ENCODE measurements at regions not wholly inside any gene's neighbourhood (a gene's known extent, or its start where the extent isn't known, plus 50 kb on each side); places are given as distances from the start of the nearest gene placed in this dataset.

DNA sequence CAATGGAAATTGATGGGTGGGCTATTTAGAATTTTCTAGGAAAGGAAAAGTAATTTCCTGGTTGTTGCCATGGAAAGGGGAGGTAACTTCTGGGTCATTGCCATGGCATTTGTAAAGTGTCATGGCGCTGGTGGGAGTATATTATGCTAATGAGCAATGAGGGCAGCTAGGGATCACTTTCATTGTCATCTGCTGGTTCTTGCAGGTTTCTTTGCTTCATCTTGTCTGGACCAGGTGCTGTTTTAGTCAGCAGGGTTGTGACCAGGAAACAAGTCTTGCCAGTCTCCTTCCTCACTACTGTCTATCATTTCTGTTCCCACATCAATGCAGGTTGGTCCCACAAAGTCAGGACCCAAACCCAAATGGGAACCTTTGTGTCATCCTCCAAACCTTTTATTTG lies 237.6 kb upstream of the C11orf87 start:
- POLR2A ChIA-PET = no interaction called here
- Histone ChIP-seq H3K79me2 (ENCODE audit: insufficient read depth, low read length) (no peaks in the 10 kb centered on the region), H3K4me2 (ENCODE audit: low read length) (no peak overlapping the region), H3K9me3 (ENCODE audit: control insufficient read depth in 1 of 2, insufficient read depth in 1 of 2, low read depth in 1 of 2, low read length in 2 of 2) (no peaks in the 10 kb centered on the region), H3K27me3 (ENCODE audit: insufficient read depth, low read length) (no peaks in the 10 kb centered on the region), H3K9me2 (ENCODE audit: insufficient read depth) (no peaks in the 10 kb centered on the region), H3K4me1 (ENCODE audit: control insufficient read depth in 1 of 2, insufficient read depth in 2 of 2, low read length in 2 of 2) (no peaks in the 10 kb centered on the region), H3K4me3 (replicated peaks in 1 of 2; ENCODE audit: low read depth in 1 of 2, low read length in 2 of 2) (no peak overlapping the region), H3K27ac (ENCODE audit: low read depth, low read length) (no peak overlapping the region), H3K9ac (ENCODE audit: low read length) (no peak overlapping the region), H2AFZ (ENCODE audit: low read depth, low read length, poor library complexity, severe bottlenecking) (no peak overlapping the region), H4K20me1 (ENCODE audit: insufficient read depth) (no peaks in the 10 kb centered on the region), H3K36me3 (ENCODE audit: control insufficient read depth in 1 of 2, insufficient read depth in 2 of 2, low read length in 2 of 2) (no peaks in the 10 kb centered on the region)
- ATAC-seq (no peak), DNase-seq (ENCODE audit: low read depth, low spot score) (no peak)
- CTCF ChIA-PET = no interaction called here
- TF ChIP-seq SRF (IDR thresholded peaks at IDR 0.05; ENCODE audit: low read depth) = no peak
- TF ChIP-seq, protein P1, sequence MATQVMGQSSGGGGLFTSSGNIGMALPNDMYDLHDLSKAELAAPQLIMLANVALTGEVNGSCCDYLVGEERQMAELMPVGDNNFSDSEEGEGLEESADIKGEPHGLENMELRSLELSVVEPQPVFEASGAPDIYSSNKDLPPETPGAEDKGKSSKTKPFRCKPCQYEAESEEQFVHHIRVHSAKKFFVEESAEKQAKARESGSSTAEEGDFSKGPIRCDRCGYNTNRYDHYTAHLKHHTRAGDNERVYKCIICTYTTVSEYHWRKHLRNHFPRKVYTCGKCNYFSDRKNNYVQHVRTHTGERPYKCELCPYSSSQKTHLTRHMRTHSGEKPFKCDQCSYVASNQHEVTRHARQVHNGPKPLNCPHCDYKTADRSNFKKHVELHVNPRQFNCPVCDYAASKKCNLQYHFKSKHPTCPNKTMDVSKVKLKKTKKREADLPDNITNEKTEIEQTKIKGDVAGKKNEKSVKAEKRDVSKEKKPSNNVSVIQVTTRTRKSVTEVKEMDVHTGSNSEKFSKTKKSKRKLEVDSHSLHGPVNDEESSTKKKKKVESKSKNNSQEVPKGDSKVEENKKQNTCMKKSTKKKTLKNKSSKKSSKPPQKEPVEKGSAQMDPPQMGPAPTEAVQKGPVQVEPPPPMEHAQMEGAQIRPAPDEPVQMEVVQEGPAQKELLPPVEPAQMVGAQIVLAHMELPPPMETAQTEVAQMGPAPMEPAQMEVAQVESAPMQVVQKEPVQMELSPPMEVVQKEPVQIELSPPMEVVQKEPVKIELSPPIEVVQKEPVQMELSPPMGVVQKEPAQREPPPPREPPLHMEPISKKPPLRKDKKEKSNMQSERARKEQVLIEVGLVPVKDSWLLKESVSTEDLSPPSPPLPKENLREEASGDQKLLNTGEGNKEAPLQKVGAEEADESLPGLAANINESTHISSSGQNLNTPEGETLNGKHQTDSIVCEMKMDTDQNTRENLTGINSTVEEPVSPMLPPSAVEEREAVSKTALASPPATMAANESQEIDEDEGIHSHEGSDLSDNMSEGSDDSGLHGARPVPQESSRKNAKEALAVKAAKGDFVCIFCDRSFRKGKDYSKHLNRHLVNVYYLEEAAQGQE (IDR thresholded peaks at IDR 0.05; ENCODE audit: low read depth) = no peak
- RAD21 ChIA-PET (ENCODE audit: low non-redundant PET in 1 of 2, low total read pairs in 2 of 2, uncharacterized antibody in 2 of 2, unreplicated experiment in 2 of 2) = no interaction called here
- BruUV-seq (replicated peaks) = no TSS peak
- intact Hi-C loops (cut with micrococcal nuclease) = no loop called here

DNA sequence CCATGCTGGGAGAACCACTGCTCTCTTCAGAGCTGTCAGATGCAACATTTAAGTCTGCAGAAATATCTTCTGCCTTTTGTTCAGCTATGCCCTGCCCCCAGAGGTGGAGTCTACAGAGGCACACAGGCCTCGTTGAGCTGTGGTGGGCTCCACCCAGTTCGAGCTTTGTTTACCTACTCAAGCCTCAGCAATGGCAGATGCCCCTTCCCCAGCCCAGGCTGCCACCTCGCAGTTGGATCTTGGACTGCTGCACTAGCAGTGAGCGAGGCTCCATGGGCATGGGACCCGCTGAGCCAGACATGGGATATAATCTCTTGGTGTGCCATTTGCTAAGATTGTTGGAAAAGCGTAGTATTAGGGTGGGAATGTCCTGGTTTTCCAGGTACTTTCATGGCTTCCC lies 229.1 kb upstream of the C11orf87 start:
- POLR2A ChIA-PET = no interaction called here

More for the DNA sequence above, 229.1 kb upstream of the C11orf87 start:
- no peaks in the 10 kb centered on the region for H3K27me3 ChIP-seq (ENCODE audit: insufficient read depth, low read length)
- H3K4me3 ChIP-seq (replicated peaks in 1 of 2; ENCODE audit: low read depth in 1 of 2, low read length in 2 of 2) = no peak overlapping the region
- DNase-seq (ENCODE audit: low read depth, low spot score) (no peak), ATAC-seq (no peak)
- H3K4me2 ChIP-seq (ENCODE audit: low read length) = no peak overlapping the region
- H3K9ac ChIP-seq (ENCODE audit: low read length) = no peak overlapping the region
- no peak for TF ChIP-seq ELF1 (IDR thresholded peaks at IDR 0.05; ENCODE audit: borderline replicate concordance, low read depth)
- no peak for TF ChIP-seq ZNF274 (IDR thresholded peaks at IDR 0.05; ENCODE audit: low read depth, low read length)
- no peak for TF ChIP-seq SP1 (IDR thresholded peaks at IDR 0.05; ENCODE audit: low read depth)
- TF ChIP-seq EZH2phosphoT487 (IDR thresholded peaks at IDR 0.05; ENCODE audit: borderline replicate concordance) = no peak
- no peak for TF ChIP-seq TCF7L2 (IDR thresholded peaks at IDR 0.05; ENCODE audit: borderline replicate concordance, extremely low read depth, insufficient read depth, insufficient read length)
- H3K79me2 ChIP-seq (ENCODE audit: insufficient read depth, low read length) = no peaks in the 10 kb centered on the region
- H3K4me1 ChIP-seq (ENCODE audit: control insufficient read depth in 1 of 2, insufficient read depth in 2 of 2, low read length in 2 of 2) = no peaks in the 10 kb centered on the region
- H2AFZ ChIP-seq (ENCODE audit: low read depth, low read length, poor library complexity, severe bottlenecking) = no peak overlapping the region
- no peaks in the 10 kb centered on the region for H4K20me1 ChIP-seq (ENCODE audit: insufficient read depth)
- H3K27ac ChIP-seq (ENCODE audit: low read depth, low read length) = no peak overlapping the region
- CTCF ChIA-PET = no interaction called here
- RAD21 ChIA-PET (ENCODE audit: low non-redundant PET in 1 of 2, low total read pairs in 2 of 2, uncharacterized antibody in 2 of 2, unreplicated experiment in 2 of 2) = no interaction called here
- no peaks in the 10 kb centered on the region for H3K9me3 ChIP-seq (ENCODE audit: control insufficient read depth in 1 of 2, insufficient read depth in 1 of 2, low read depth in 1 of 2, low read length in 2 of 2)
- H3K9me2 ChIP-seq (ENCODE audit: insufficient read depth) = no peaks in the 10 kb centered on the region
- H3K36me3 ChIP-seq (ENCODE audit: control insufficient read depth in 1 of 2, insufficient read depth in 2 of 2, low read length in 2 of 2) = no peaks in the 10 kb centered on the region
- BruUV-seq (replicated peaks) = no TSS peak
- intact Hi-C loops (cut with micrococcal nuclease) = no loop called here
